OCI-LY1 (cell line): ENCODE measurements at regions not wholly inside any gene's neighbourhood (a gene's known extent, or its start where the extent isn't known, plus 50 kb on each side); places are given as distances from the start of the nearest gene placed in this dataset.

Source experiments
- EZH2 ChIP-seq: fragments of 200-600 bp; sonication (generic), shearing (Covaris generic); IDR thresholded peaks from 2 replicates; pipeline ENCODE4 v1.8.0; 2017; ENCODE audit warnings: borderline replicate concordance, mixed run types, mild to moderate bottlenecking, antibody characterized with exemption, low read length, moderate library complexity, mixed read lengths
- TF ChIP-seq, protein P1 (sequence below): fragments of 200-600 bp; sonication (generic), shearing (Covaris generic); IDR thresholded peaks from 2 replicates; pipeline ENCODE4 v1.5.1; 2017; ENCODE audit warnings: mild to moderate bottlenecking, antibody characterized with exemption, low read length, moderate library complexity, mixed read lengths

DNA sequence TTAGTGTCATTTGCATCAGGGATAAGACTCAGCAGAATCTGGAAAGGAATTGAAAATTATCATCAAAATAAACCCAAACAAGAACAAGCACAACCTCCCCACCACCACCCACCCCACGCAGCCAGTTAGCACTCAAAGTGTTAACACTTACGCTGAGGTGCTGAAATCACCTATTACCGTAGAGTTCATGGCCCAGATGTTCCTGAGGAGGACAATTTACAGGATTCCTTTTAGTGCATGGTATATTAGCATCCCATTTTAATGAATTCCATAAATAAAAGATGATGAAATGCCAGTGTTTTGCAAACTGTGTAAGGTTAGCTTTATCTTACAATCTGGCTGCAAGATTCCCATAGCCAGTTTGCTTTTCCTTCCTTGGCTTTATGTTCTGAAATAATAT lies 359.3 kb upstream of the SOX11 start:
- TF ChIP-seq, protein P1, sequence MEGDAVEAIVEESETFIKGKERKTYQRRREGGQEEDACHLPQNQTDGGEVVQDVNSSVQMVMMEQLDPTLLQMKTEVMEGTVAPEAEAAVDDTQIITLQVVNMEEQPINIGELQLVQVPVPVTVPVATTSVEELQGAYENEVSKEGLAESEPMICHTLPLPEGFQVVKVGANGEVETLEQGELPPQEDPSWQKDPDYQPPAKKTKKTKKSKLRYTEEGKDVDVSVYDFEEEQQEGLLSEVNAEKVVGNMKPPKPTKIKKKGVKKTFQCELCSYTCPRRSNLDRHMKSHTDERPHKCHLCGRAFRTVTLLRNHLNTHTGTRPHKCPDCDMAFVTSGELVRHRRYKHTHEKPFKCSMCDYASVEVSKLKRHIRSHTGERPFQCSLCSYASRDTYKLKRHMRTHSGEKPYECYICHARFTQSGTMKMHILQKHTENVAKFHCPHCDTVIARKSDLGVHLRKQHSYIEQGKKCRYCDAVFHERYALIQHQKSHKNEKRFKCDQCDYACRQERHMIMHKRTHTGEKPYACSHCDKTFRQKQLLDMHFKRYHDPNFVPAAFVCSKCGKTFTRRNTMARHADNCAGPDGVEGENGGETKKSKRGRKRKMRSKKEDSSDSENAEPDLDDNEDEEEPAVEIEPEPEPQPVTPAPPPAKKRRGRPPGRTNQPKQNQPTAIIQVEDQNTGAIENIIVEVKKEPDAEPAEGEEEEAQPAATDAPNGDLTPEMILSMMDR: no peak
- TF ChIP-seq EZH2: no peak
